T47D (cell line): ENCODE measurements at regions not wholly inside any gene's neighbourhood (a gene's known extent, or its start where the extent isn't known, plus 50 kb on each side); places are given as distances from the start of the nearest gene placed in this dataset.
"Not testable (repeated sequence)": the region's sequence is repeated elsewhere in the genome, so short reads cannot be mapped to it uniquely, and the experiment has no call there.

Source experiments
- DNase-seq, 2 experiments: peaks; one replicate each; pipeline versions ENCODE4 v3.0.0 to v3.0.0-alpha.2; 2011 to 2012; ENCODE audit warnings: low read depth in 1 of 2, low spot score in 1 of 2
- JUND ChIP-seq: IDR thresholded peaks from 2 replicates; pipeline ENCODE4 v1.6.1; 2012; ENCODE audit warnings: low read depth
- in situ Hi-C: cut with HindIII; loops from 2 replicates; pipeline ENCODE4 v1.10.0; 2016; ENCODE audit warnings: low sequenced_read_pairs, low pct_unique_long_range_greater_than_20kb

- no peak for TF ChIP-seq JUND
- no peak for DNase-seq
- in situ Hi-C loops = no loop called here
These were observed 136.0 kb upstream of the ALDH1B1 start for GRCh38 chr9:38256461-38256860.

GRCh38 chr9:38255599-38255998 lies 136.9 kb upstream of the ALDH1B1 start:
- in situ Hi-C loops = no loop called here

GRCh38 chr9:38254756-38255155 lies 137.7 kb upstream of the ALDH1B1 start:
- in situ Hi-C loops = no loop called here
- no peak for TF ChIP-seq JUND
- no peak for DNase-seq

More at GRCh38 chr9:38255599-38255998, 136.9 kb upstream of the ALDH1B1 start:
- TF ChIP-seq JUND = no peak
- DNase-seq = no peak

GRCh38 chr9:38254151-38254550 lies 138.4 kb upstream of the ALDH1B1 start:
- in situ Hi-C loops = no loop called here
- DNase-seq = no peak
- no peak for TF ChIP-seq JUND

GRCh38 chr9:38253200-38253599 lies 139.3 kb upstream of the ALDH1B1 start:
- TF ChIP-seq JUND = no peak
- no peak for DNase-seq
- in situ Hi-C loops = no loop called here

GRCh38 chr9:38251036-38251860 lies 141.3 kb upstream of the ALDH1B1 start:
- TF ChIP-seq JUND = no peak
- no peak for DNase-seq
- in situ Hi-C loops = no loop called here

- DNase-seq = no peak
- no peak for TF ChIP-seq JUND
- in situ Hi-C loops = no loop called here
These were observed 142.0 kb upstream of the ALDH1B1 start for GRCh38 chr9:38250279-38251035.

GRCh38 chr9:38249587-38250210 lies 142.8 kb upstream of the ALDH1B1 start:
- in situ Hi-C loops = no loop called here
- TF ChIP-seq JUND = no peak
- no peak for DNase-seq

GRCh38 chr9:38249049-38249448 lies 143.5 kb upstream of the ALDH1B1 start:
- no peak for TF ChIP-seq JUND
- in situ Hi-C loops = no loop called here
- no peak for DNase-seq

GRCh38 chr9:38246833-38247232 lies 145.7 kb upstream of the ALDH1B1 start:
- no peak for DNase-seq
- no peak for TF ChIP-seq JUND
- in situ Hi-C loops = no loop called here

- peak in 1 of 2 experiments; percentile 59 for DNase-seq
- no peak for TF ChIP-seq JUND
- in situ Hi-C loops = no loop called here
These were observed 147.5 kb upstream of the ALDH1B1 start for GRCh38 chr9:38244971-38245370.

GRCh38 chr9:38243993-38244392 lies 148.5 kb upstream of the ALDH1B1 start:
- no peak for TF ChIP-seq JUND
- in situ Hi-C loops = no loop called here
- no peak for DNase-seq

GRCh38 chr9:38242151-38242550 lies 150.4 kb upstream of the ALDH1B1 start:
- DNase-seq, in situ Hi-C loops: not testable (repeated sequence)
